ENCODE measurements at regions not wholly inside any gene's neighbourhood (a gene's known extent, or its start where the extent isn't known, plus 50 kb on each side); places are given as distances from the start of the nearest gene placed in this dataset.

DNA sequence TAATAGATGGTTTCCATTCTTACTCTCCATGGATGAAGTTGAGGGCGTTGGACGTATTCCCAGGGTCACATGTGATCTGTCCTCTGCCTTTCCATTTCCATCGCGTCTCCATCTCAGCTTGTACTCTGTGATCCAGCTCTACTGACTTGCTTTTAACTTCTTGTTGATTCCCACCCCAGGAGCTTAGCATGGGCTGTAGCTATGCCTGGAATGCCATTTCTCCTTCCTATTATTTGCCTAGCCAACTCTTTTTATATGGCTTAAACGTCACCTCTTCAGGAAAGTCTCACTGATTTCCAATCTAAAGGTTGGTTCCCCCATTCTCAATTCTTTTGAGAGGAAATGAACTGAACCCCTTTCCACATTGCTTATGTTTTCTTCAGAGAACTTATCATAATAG, 475.9 kb downstream of the XYLT1 start:
- TF ChIP-seq, protein P1, sequence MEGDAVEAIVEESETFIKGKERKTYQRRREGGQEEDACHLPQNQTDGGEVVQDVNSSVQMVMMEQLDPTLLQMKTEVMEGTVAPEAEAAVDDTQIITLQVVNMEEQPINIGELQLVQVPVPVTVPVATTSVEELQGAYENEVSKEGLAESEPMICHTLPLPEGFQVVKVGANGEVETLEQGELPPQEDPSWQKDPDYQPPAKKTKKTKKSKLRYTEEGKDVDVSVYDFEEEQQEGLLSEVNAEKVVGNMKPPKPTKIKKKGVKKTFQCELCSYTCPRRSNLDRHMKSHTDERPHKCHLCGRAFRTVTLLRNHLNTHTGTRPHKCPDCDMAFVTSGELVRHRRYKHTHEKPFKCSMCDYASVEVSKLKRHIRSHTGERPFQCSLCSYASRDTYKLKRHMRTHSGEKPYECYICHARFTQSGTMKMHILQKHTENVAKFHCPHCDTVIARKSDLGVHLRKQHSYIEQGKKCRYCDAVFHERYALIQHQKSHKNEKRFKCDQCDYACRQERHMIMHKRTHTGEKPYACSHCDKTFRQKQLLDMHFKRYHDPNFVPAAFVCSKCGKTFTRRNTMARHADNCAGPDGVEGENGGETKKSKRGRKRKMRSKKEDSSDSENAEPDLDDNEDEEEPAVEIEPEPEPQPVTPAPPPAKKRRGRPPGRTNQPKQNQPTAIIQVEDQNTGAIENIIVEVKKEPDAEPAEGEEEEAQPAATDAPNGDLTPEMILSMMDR (IDR thresholded peaks at IDR 0.05; ENCODE audit: borderline replicate concordance, extremely low read depth, low read length, poor library complexity, severe bottlenecking): no peak
- TF ChIP-seq EZH2 (IDR thresholded peaks at IDR 0.05; ENCODE audit: borderline replicate concordance, low read depth, low read length, severe bottlenecking): no peak

Data from DND-41 (cell line).